ENCODE measurements at regions not wholly inside any gene's neighbourhood (a gene's known extent, or its start where the extent isn't known, plus 50 kb on each side); places are given as distances from the start of the nearest gene placed in this dataset.

DNA sequence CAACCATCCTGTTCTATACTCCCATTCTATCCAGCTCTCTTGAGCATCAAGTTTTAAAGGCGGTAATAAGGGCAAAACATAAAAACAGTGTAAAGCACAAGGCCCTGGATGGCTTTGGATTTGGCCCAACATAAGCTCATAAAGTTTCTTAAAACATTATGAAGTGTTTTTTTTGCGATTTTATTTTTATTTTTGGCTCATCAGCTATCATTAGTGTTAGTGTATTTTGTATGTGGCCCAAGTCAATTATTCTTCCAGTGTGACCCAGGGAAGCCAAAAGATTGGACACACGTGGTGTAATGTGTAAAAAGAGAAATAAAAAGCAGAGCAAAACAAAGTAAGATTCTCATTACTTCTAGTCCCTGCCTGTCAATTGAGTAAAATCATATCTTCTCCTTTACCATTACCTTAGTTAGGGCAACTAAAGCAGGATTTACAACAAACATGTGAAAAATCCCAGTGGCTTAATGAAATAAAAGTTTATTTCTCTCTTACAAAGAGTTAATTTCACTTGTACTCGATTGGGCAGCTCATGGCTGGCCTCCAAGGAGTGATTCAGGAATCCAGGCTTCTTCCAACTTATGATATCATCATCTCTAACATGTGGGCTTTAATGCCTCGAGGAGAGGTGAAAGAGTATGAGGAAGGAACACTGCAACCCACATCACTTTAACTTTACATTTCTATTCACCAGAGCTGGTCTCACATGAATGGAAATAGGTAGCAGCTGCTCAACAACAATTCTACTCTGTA, 725.2 kb upstream of the SLITRK1 start:
- ChIA-PET POLR2A (no interaction called here), CTCF (interaction anchor here (0.6 to 1.5 kb wide), 2 partner anchors 10 to 33 kb away, joined by 3 to 6 read pairs; no protein-coding TSS in a partner anchor)
- Histone ChIP-seq H3K4me3 (ENCODE audit: low read depth, low read length) (no peak overlapping the region), H3K9me3 (ENCODE audit: control insufficient read depth, insufficient read depth, low read length) (no peaks in the 10 kb centered on the region), H3K27ac (ENCODE audit: low read depth, low read length) (no peak overlapping the region), H3K27me3 (ENCODE audit: control insufficient read depth, insufficient read depth, low read length) (no peaks in the 10 kb centered on the region)
- TF ChIP-seq, protein P1, sequence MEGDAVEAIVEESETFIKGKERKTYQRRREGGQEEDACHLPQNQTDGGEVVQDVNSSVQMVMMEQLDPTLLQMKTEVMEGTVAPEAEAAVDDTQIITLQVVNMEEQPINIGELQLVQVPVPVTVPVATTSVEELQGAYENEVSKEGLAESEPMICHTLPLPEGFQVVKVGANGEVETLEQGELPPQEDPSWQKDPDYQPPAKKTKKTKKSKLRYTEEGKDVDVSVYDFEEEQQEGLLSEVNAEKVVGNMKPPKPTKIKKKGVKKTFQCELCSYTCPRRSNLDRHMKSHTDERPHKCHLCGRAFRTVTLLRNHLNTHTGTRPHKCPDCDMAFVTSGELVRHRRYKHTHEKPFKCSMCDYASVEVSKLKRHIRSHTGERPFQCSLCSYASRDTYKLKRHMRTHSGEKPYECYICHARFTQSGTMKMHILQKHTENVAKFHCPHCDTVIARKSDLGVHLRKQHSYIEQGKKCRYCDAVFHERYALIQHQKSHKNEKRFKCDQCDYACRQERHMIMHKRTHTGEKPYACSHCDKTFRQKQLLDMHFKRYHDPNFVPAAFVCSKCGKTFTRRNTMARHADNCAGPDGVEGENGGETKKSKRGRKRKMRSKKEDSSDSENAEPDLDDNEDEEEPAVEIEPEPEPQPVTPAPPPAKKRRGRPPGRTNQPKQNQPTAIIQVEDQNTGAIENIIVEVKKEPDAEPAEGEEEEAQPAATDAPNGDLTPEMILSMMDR (IDR thresholded peaks at IDR 0.05; ENCODE audit: low read depth, low read length), result no peak
- peak; percentile 50 for DNase-seq (ENCODE audit: low read depth, low spot score)

DNA sequence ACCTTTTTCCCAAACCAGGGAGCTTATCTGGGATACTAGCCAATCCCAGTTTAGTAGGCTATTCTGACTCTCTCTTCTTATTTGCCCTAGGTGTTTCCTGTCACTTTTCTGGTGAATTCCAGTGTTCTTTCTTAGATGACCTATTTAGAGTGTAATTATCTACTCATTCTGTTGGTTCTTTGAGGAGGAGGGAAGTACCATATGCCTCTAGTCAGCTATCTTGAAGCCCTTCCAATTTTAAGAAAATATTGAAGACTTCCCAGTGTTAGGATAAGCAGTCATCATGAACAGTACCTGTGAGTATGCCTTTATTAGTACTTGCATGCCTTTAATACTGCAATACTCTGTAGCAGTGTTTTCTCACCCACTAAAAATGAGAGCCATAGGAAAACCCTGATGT, 724.3 kb upstream of the SLITRK1 start:
- CTCF ChIA-PET, result no interaction called here
- TF ChIP-seq, protein P1 (IDR thresholded peaks at IDR 0.05; ENCODE audit: low read depth, low read length), result no peak
- POLR2A ChIA-PET, result no interaction called here
- no peak for DNase-seq (ENCODE audit: low read depth, low spot score)
- Histone ChIP-seq H3K4me3 (ENCODE audit: low read depth, low read length) (no peak overlapping the region), H3K9me3 (ENCODE audit: control insufficient read depth, insufficient read depth, low read length) (no peaks in the 10 kb centered on the region), H3K27ac (ENCODE audit: low read depth, low read length) (no peak overlapping the region), H3K27me3 (ENCODE audit: control insufficient read depth, insufficient read depth, low read length) (no peaks in the 10 kb centered on the region)

DNA sequence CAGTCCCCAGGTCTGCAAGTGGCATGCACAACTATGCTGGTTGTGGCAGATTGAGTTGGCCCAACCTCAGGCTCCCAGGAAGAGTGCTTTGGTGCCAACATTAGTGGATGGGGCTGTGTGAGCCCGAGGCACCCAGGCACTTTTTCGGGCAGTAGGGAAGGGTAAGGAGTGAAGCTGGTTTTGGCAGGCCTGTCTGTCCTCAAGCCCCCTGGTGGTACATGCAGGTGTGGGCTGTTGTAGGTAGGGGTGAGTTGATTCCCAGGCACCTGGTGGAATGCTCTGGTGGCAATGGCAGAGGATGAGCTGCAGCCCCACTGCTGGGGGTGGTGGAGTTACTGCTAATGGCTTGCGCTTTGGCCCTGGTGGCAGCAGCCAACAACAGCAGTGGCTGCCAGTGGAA, 723.7 kb upstream of the SLITRK1 start:
- no peaks in the 10 kb centered on the region for H3K9me3 ChIP-seq (ENCODE audit: control insufficient read depth, insufficient read depth, low read length)
- ChIA-PET CTCF (no interaction called here), POLR2A (no interaction called here)
- H3K4me3 ChIP-seq (ENCODE audit: low read depth, low read length), result no peak overlapping the region
- TF ChIP-seq, protein P1 (IDR thresholded peaks at IDR 0.05; ENCODE audit: low read depth, low read length), result no peak
- DNase-seq (ENCODE audit: low read depth, low spot score), result no peak
- H3K27me3 ChIP-seq (ENCODE audit: control insufficient read depth, insufficient read depth, low read length), result no peaks in the 10 kb centered on the region
- H3K27ac ChIP-seq (ENCODE audit: low read depth, low read length), result no peak overlapping the region

DNA sequence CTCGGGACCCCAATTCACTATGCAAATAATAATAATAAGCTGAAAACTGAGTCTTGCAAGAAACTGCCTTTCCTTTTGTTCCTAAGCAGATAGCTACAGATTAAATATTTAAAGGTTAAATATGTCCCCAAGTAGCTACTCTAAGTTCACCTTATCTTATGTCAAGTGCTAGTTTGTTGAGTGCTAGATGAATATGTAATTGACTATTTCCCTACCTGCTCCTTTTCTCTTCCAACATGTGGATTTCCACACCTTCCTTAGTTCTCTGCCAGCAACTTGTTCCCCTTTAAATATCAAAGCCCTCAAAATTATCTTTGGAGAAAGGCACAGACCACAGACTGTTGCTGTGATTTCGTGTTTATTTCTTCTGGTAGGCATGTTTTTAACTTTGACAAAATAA, 709.2 kb upstream of the SLITRK1 start:
- no peaks in the 10 kb centered on the region for H3K9me3 ChIP-seq (ENCODE audit: control insufficient read depth, insufficient read depth, low read length)
- POLR2A ChIA-PET, result no interaction called here
- no peak overlapping the region for H3K4me3 ChIP-seq (ENCODE audit: low read depth, low read length)
- H3K27me3 ChIP-seq (ENCODE audit: control insufficient read depth, insufficient read depth, low read length), result no peaks in the 10 kb centered on the region
- TF ChIP-seq, protein P1 (IDR thresholded peaks at IDR 0.05; ENCODE audit: low read depth, low read length), result no peak
- H3K27ac ChIP-seq (ENCODE audit: low read depth, low read length), result no peak overlapping the region
- no peak for DNase-seq (ENCODE audit: low read depth, low spot score)
- CTCF ChIA-PET, result no interaction called here

DNA sequence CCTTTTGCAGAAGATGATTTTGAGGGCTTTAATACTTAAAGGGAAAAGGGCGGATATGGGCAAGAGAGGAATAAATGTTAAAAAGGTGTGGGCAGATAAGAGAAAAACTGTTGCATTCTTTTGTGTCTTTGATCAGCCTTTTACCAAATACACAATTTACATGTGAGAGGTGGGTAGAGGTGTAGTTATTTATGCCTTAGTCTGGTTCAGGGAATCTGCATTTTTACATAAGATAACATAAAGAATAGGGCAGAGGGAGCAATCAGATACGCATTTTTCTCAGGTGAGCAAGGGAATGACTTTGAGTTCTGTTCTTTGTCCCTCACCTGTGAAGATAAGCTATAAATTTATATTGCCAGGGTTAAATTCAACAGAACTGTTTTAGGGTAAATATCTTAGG, 708.4 kb upstream of the SLITRK1 start:
- ChIA-PET CTCF (no interaction called here), POLR2A (interaction anchor here (0.6 kb wide), 1 partner anchor 24 kb away, joined by 4 read pairs; no protein-coding TSS in a partner anchor)
- Histone ChIP-seq H3K27ac (ENCODE audit: low read depth, low read length) (no peak overlapping the region), H3K4me3 (ENCODE audit: low read depth, low read length) (no peak overlapping the region), H3K9me3 (ENCODE audit: control insufficient read depth, insufficient read depth, low read length) (no peaks in the 10 kb centered on the region), H3K27me3 (ENCODE audit: control insufficient read depth, insufficient read depth, low read length) (no peaks in the 10 kb centered on the region)
- TF ChIP-seq, protein P1 (IDR thresholded peaks at IDR 0.05; ENCODE audit: low read depth, low read length), result no peak
- no peak for DNase-seq (ENCODE audit: low read depth, low spot score)
